HG02852 (cell line): ENCODE measurements at regions not wholly inside any gene's neighbourhood (a gene's known extent, or its start where the extent isn't known, plus 50 kb on each side); places are given as distances from the start of the nearest gene placed in this dataset.

Experiments
- ATAC-seq: cut with Tn5 transposase; IDR thresholded peaks from one replicate; pipeline ENCODE4 v1.9.1; 2021; ENCODE audit warnings: mild to moderate bottlenecking, moderate library complexity; ENCODE audit not compliant: unreplicated experiment

GRCh38 chr5:107090506-107090905, 580.2 kb downstream of the EFNA5 start:
- no peak for ATAC-seq

- no peak for ATAC-seq
Measured at GRCh38 chr5:107088907-107089306, 581.8 kb downstream of the EFNA5 start.

- ATAC-seq: no peak
Measured at GRCh38 chr5:107085572-107085971, 585.2 kb downstream of the EFNA5 start.

DNA sequence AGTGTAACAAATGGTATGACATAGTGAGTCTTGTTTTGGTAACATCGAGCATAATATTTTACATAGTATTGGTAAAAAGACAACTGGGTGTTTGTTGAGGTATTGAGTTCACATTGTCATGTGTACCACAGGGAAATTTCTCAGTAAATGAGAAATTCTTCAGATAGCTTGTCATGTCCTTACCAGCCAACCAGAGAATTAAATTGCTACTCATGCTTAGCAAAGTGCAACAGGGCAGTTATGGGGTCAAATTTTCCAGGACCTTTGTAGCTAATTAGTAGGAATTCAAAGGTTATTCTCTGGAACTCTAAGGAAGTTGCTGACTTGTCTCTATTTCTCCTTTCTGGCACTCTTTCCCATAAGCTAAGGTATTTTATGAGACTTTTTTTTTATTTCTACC, 595.7 kb downstream of the EFNA5 start:
- ATAC-seq: no peak

DNA sequence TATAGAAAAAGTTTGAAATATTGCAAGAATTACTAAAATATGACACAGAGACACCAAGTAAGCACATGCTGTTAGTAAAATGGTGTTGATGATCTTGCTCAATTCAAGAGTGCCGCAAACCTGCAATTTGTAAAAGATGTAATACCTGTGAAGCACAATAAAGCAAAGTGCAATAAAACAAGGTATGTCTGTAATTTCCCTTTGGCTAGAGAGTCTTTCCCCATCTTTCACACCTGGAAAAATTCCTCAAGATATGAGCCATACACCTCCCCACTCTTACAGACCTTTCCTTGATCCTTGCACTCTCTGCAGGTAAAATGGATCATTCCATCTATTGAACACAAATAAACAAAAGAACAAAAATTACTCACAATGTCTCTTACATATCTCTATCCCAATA, 597.8 kb downstream of the EFNA5 start:
- no peak for ATAC-seq

DNA sequence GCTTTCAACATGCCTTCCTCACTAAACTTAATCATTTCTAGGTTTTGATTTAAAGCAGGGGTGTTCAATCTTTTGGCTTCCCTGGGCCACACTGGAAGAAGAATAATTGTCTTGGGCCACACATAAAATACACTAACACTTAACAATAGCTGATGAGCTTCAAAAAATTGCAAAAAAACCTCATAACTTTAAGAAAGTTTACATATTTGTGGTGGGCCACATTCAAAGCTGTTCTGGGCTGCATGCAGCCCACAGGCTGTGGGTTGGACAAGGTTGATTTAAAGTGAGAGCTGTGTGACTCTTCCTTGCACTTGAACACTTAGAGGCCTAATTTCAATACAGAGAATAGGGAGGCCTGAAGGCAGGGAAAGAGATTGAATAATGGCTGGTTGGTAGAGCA, 598.3 kb downstream of the EFNA5 start:
- ATAC-seq: no peak

GRCh38 chr5:107068782-107069181, 602.0 kb downstream of the EFNA5 start:
- no peak for ATAC-seq

DNA sequence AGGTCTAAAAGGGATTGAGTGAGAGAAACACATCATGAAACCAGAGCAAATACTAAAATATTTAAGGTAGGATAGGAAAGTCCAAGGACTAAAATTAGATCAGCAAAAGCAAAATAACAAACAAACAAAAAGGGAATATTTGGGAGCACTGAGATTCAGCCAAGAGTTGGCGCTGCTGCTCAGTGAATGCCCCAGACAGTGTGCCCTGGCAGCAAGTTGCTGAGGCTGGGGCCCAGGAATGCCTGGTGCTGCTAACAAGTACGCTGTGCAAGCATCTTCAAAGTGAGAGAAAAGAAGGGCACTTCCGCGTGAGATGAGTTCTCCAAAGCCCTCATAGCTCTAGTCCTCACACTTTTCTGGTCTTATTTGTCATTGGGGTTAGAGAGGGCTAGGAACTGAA, 603.3 kb downstream of the EFNA5 start:
- ATAC-seq: no peak

DNA sequence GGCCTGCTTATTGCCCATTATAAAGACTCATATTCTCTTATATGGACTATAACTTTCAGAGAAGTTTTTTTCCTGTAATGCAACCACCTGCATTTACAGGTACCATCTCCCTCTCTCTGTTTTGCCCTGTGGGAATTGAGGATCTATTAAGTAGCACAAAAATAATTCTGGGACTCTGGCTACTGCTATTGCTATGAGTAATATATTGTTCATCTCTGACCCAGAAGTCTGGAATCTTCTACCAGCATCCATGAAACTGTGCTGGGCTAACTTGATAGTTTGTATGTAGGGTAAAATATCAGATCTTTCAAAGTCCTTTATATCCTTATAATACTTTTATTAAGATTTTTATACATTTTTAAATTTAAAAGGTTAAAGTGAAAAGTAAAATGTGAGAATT, 607.2 kb downstream of the EFNA5 start:
- no peak for ATAC-seq

DNA sequence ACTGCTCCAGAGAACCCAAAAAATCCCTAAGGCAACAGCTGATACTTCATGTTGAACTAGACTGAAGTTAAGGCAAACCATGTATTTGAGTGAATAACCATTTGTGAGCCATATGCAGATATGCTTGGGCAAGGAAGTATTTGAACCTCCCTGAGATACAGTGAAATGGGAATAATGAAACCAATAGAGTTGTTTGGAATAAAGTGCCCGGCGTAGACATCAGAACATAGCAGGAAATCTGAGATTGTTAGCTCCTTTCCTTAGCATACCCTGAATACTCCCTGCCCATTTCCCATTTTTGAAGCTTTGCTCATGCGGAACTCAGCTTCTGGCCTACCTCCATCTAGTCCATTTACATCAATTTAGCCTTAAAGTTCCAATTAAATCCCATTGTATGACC, 611.9 kb downstream of the EFNA5 start:
- ATAC-seq: no peak

DNA sequence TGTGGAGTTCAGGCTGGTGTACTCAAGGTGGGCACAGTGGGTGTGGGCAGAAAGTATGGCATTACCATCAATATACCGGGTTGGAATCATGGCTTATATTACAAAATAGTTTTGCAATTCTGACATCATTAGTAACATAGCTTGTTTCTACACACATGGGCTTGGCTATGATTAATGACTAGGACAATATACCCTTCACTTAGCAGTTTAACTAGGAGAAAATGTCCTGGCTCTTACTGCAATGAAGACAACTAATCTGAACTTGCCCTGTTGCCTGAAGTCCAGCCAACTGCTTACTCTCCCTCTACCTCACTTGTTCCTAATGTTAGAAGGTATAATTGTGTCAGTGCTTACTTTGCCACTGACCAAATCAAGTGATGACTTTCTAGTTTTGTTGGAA, 612.5 kb downstream of the EFNA5 start:
- ATAC-seq: no peak

GRCh38 chr5:107056278-107056677, 614.5 kb downstream of the EFNA5 start:
- ATAC-seq: no peak

DNA sequence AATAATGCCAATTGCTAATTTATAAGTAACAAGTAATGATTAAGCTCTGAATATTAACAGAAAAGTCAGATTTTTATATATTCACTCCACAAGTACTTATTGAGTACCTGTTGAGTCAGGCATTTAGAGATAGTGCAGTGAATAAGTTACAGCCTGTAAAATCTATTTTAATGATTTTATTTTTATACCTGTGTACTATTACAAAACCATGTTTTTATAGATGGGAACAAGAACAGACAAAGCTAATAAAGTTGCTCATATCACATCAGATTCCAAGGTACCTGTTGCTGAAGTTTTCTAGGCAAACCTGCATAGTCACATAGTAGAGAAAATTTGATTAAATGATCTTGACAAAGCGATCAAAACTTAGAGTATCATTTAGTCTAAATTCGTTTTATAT, 623.7 kb downstream of the EFNA5 start:
- ATAC-seq: no peak

DNA sequence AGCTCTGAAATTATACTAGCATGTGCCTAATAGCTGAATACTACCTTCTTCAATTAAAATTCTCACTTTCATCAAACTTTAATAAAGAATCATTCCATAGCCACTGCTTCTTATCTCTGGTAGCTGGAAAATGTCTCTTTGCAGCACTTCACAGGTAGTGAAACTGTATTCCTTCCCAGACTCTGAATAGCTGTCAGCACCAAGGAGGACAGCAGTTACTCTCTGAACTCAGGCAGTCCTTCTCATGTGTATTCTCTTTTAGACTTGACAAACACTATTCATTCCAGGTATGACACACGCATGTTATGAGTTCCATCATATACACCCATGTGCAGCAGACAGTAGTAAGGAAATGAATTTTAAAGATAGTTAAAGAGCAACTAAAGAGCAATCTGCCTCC, 627.1 kb downstream of the EFNA5 start:
- no peak for ATAC-seq

DNA sequence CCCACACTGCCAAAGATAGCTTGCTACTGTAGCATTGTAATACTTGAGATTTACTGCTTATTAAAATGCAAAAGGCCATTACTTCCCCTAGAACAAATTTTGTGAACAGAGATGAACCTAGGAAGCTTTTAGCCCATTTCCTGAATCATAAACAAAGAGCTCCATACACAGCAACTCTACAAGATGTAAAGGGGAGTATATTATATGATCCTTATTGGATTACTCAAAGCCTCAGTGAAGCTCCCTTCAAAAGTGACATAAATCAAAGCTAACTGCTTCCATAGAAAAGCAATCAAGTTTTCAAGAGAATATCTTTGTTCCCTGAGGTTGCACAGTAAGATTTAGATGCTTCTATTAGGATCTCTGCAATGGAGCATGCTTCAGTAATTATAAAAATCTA, 629.8 kb downstream of the EFNA5 start:
- ATAC-seq: no peak

DNA sequence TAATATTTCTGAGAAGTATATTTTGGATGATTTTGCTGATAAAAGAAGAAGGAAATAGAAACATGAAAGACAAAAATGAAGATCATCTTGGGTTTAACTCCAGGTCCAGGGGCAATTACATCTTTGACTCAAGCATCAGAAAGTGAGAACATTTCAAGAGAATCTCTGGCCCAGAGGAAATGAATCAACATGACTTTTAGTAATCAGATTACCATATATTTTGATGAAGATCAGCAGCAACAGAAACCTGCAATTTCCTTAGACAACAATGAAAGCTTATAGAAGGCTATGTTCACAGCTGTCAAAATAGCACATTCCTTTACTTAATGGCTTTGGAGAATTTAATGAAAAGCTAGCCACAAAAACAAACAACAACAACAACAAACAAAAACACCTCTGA, 638.1 kb downstream of the EFNA5 start:
- ATAC-seq: no peak

DNA sequence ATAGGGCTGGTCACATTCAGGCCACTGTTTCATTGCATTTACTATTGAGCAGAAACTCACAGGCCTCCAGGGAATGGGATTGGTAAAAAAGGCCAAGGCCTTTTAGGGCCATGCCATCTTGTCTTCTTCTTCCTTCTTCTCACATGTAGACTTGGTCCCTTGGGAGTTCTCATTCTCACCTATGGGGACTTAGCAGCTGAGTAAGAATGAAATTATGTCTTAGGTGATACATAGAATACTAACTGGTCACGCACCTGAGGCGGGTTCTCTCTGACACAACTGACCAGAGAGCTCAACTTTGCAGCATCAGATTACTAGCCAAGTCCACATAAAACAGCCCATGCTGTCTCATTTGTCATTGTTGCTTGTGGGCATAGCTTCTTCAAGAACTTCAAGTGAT, 641.8 kb downstream of the EFNA5 start:
- ATAC-seq: no peak

DNA sequence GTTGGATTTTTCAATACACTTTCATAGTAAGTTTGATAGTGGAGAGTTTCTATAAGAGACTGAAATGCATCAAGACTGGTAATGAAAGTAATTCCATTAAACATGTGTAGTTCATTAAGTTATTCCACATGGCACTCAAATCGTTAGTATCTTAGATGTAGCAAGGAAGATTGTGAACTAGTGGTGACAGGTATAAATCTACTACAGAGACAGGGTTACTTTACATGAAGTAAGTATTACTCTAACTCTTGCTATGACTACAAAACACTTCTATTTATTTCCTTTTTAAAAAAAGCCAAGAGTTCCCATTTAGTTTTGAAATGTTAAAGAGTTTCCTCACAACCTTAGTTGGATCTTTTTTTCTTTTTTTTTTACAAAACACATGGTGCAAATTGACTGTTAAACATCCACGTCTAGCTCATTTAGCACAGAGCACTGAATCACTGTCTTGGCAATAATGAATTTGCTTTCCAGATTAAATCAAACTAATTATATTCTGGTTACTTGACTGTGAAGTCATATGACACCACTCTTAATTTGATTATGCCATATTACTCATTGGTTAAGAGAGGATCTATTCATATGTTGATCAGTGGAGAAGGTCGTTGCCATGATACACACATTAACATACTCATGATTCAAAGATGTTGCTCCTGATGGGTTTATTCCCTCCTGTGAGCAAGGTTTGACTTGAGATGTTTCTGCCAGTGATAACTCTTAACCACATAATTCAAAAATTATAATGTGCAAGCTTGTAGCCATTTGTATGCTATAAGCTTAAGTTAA, 644.8 kb downstream of the EFNA5 start:
- ATAC-seq: no peak

DNA sequence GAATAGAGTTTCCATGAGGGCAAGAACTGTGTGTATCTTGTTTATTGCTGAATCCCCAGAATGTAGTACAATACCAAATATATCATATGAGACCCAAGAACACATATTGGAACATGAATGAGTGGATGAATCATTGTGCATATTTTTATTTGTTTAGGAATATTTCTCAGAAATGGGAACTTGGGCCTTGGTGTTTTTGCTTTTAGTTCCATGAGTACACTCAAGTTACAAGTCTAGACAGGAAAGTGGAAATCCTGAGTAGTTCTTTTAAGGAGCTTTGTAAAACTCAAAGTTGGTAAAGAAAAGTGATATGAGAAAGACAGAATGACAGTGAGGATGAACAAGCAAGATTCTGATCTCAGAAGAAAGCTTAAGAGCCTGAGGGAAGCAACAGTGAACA, 647.0 kb downstream of the EFNA5 start:
- no peak for ATAC-seq

- ATAC-seq: no peak
Measured at GRCh38 chr5:107021575-107021974, 649.2 kb downstream of the EFNA5 start.

GRCh38 chr5:107020626-107021025, 650.1 kb downstream of the EFNA5 start:
- ATAC-seq: no peak

DNA sequence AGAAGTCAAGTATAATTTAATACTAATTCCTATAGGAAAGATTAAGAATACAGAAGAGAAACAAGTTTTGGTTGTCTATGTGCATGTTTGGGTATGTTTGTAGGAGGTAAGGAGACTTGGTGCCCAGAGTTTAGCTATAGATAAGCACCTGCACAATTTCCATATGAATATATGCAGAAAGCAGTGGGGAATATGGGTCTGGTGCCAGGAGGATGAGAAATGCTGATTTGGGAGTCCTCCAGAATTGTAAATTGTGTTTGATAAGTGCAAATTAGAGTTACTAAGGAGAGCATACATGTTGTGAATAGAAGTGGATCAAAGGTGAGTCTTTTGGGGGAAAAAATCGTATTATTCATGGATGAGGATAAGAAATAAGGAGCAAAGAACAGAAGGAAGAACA, 653.1 kb downstream of the EFNA5 start:
- no peak for ATAC-seq

DNA sequence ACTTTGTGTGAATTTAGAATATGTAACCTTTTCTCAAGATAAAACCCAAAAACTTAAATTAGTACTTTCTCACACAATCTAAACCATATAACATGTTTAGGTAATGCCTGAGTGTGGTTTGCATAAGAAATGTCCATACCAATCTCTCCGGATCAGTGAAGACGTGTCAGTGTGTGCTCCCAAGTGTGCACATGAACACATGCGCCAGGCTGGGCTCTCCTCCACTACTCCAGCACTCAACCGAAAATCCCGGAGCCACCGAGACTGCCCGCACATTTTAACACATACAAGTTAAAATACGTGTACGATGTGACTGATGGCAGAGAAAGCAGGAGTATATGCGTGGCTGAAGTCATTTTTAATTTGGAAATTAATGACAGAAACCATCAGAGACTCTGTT, 658.4 kb downstream of the EFNA5 start:
- ATAC-seq: no peak
